HT1080 (cell line): ENCODE measurements at regions not wholly inside any gene's neighbourhood (a gene's known extent, or its start where the extent isn't known, plus 50 kb on each side); places are given as distances from the start of the nearest gene placed in this dataset.

Experiments
- DNase-seq: peaks from one replicate; pipeline ENCODE4 v3.0.0-alpha.2; 2015; ENCODE audit warnings: low read depth

DNA sequence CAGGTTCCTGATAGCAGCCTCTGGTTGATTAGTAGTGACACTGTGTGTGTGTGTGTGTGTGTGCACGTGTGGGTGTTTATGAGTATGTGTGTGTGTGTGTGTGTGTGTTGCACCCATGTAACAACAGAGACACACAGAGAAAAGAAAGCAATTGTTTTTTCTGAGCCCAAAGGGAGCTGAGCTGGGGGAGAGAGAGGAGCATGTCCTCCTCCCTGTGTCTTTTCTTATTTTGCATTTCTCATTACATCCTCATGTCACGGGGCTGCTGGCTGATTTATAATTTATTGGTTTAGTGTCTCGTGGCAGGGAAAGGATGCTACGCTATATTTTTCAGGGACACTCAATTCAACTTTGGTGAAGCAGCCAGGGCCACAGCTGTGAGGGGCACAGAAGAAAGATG is 511.4 kb downstream of the BCOR start:
- no peak for DNase-seq

DNA sequence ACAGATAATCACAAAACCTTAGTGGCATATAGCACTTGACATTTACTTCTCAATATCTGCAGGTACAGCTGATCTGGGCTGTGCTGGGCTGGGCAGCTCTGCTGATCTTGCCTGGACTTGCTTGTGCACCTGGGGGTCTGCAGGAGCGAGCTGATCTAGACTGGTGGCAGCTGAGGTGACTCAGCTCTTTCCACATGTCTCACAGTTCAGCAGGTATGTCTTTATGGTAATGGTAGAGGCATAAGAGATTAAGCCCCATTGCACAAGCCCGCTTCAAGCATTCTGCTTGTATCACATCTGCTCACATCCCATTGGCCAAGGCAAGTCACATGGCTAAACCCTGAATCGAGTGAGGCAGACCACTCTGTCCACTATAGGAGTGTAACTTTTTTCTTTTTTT is 506.7 kb downstream of the BCOR start:
- DNase-seq, result no peak

DNA sequence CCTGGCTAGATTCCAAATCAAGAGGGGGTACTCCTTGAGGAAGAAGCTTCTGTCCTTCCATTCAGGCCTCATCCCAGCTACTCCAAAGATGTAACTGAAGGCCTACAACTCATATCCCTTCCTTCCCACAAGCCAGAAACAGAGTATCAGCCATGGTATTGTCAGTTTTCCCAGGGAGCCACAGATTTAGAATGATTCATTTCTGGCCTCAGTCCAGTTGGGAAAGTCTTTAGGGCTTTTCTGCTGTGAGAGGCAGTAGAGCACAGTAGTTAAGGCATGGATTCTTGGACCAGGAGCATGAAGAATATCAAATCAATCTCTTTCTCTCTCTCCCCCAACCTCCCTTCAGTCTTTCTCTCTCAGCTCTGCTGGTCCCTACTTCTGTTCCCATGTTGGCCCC is 505.0 kb downstream of the BCOR start:
- DNase-seq, result no peak

DNA sequence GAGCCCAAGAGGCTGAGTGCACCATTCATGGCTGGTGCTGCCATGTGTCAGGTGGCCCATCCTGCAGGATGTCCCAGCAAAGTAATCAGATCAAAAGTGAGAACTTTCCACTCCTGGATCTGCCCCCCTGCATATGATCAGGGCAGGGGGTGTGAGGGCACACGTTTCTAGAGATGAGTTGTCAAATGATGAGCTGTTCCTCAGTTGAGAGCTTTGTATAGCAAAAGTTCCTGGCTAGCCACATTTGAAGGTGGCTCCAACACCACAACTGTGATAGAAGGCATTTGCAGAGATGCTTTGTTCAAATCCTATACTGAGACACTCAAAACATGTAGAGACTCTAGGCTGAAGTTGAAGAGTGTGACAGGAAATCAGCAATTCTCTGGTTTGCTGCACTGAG is 501.8 kb downstream of the BCOR start:
- DNase-seq, result no peak

DNA sequence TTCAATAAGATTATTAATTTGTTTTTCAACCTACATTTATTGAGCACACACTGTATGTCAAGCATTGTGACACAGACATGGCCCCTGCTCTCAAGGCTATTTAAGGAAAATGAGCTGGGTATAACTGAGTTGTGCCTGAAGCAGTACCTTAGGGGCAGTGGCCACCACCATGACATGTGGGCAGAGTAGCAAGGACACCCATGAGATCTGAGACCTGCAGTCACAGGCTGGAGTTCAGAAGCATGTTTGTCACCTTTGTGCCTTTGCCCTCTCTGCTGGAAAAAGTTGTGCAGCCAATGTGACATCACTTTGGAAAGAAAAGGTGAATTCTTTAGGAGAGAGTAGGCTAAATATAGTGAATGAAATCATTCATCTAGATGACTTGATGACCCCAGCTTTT is 501.3 kb downstream of the BCOR start:
- no peak for DNase-seq

DNA sequence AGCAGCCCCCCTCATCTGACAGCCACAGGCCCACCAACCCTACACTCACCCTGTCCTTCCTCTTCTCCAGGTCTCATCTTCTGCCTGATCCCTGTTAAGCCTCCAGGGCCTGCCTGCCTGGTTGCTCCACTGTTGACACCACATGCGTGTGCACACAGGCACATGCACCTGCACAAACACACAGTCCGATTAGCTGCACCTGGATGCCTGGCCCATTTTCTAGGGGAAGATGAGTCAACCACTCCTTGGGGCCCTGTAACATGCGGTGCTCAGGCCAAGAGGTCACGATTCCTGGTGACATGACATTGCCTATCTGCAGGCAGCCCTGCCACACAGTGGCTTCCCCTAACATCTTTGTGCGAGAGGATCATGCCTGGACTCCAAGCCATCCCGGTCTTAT is 498.4 kb downstream of the BCOR start:
- no peak for DNase-seq

DNA sequence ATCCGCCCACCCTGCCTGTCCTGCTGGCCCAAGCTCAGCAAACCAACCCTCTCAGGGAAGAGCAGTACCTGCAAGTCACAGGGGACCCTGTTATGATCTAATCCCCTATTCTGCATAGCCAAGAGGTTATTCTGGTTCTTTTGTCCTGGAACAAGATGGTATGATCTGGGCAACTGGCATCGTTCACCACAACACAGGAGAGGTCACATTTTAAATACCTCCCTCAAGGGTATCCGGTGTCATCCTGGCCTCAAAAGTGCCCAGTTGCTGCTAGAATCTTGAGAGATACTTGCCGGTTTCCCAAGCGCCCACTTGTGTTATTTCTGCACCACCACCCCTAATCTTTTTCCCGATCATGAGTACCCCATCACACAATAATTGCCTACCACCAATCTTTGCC is 497.5 kb downstream of the BCOR start:
- no peak for DNase-seq

DNA sequence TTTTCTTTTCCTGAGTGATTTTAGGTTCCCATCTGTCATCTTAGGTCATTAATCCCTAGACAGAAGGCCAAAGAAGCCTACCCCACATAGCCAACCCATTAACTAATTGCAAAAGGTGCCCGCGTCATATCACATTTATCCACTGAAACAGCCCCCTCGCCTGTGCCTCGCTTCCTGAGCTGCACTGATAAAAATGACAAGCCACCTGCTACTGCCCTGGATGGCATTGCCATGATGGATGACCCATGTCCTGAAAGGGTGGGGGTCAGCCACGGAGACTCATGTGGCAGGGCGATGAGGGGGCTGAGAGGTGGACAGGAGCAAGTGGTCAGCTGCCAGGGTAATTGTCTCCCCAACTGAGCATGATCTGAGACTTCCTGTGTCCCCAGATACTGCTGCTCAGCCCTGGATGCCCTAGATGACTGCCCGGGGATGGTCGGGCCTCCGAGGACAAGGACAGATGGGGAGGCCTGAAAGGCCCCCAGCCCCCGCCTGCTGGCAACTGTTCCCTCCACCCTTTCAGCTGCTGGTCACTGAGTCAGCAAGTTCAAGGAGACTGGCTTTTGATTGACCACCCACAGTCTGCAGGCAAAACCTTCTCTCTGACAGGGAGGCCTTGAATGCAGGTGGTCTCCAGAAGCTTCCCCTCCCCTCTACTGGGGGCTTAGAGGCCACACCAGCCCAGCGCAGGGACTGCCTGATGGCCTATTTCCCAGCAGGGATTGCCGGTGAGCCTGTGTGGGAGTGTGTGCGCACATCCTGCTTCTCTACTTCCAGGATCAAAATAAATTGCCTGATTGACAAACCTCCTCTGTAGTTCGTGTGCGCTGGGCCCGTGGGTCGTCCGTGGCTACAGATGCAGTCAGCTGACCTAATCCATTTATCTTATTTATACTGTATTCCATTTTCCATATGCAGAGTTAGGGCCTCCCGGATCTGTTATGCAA is 496.3 kb downstream of the BCOR start:
- DNase-seq, result no peak

DNA sequence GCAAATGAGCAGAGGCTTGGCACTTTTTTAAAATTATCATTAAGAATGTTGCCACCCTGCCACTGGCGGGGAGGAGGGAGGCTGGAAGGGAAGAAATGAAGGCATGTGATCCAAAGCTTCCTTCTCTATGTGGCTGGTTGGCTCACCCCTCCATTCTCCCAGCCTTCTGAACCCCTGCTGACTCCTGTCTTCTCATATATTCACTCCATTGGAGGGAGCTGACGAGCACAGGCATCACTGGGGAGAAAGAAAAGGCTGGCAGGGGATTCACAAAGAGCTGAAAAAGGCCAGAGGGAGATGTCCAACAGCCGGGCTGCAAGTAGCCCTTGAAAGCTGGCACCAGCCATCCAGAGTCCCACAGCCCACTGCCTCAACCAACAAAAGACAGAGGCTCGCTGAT is 495.6 kb downstream of the BCOR start:
- no peak for DNase-seq

DNA sequence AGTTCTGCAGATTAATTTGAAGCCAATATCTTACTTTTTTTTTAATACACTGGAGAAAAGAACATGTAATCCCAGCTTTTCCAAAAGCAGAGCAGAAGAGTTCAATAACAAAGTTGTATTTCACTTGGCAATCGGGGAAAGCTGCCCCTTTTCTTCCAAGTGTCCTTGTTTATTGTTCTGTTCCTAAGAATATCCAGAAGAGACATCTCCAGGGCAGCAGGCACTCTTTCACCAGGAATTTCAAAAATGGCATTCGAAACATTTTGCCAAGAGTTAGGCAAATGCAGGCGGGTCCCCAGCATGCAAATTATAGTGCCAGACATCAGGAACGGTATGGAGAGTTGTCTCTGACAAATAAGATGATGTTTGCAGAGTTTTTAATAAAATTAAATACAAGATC is 494.5 kb downstream of the BCOR start:
- DNase-seq, result no peak

DNA sequence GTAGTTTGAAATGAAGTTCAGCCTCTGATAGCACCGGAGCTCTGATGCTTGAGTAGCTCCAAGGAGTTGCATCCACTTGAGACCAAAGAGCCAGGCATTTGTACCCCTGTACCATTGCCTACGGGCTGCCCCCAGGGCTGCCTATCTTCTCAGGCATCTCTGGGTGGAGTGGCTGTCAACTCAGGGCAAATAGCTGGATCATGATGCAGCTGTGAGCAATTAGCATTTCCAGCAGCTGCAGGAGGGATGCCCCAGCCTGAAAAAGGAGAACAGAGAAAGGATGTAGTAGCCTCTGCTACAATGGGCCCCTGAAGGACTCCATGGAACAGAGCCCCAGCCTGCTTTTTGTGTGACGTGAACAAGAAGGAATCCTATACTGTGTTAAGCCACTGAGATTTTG is 492.6 kb downstream of the BCOR start:
- no peak for DNase-seq

DNA sequence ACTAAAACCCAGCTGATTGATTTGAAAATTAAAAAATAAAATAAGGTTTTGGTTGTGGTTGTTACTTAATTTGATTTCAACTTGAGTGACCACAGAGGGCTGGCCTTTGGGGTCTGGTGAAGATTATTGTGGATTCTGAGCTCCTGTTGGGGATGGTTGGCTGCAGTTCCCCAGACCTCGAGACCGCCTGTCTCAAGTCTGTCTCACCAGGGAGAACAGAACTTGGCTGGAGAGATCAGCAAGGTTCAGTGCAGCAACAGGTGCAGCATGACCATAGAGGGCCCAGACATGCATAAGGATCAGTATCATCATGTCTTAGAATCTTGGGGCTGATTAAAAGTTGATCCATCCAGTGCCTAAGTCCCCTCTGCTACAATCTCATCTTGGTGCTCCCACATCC is 491.9 kb downstream of the BCOR start:
- no peak for DNase-seq

DNA sequence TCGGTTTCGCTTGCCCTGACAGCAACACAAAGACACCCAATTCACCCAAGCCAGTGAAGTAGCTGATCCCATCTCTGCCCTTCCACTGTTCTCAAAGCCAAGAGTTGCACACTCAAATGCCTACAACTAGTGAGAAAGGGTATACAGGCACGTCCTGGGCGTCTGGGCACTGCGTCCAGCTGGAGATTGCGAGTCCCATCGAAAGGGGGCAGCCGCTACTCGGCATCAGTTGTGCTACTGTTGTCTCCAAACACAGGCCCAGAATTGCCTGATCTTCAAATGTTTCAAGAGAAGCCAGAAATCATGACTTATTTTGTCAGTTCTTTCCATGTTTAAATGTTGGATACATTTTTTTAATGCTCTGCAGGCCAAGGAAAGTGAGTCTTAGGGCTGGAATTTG is 487.8 kb downstream of the BCOR start:
- peak; percentile 9 for DNase-seq

DNA sequence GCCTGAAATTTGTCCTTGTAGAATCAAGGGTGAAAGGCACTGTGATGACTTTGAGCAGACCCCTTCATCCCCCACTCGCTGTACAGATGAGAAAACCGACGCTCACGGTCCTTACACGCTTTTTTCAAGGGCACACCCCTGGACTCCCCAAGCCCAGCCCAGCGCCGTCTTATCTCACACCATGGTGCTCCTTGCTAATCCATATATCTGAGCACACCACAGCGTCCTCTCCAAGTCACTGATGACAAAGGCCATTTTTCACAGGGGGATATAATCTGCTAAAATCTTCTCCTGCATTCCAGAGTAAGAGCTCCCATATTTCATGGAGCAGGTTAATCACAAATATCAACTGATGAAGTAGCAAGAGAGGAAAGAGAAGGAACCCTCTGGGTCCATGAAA is 486.3 kb downstream of the BCOR start:
- no peak for DNase-seq

DNA sequence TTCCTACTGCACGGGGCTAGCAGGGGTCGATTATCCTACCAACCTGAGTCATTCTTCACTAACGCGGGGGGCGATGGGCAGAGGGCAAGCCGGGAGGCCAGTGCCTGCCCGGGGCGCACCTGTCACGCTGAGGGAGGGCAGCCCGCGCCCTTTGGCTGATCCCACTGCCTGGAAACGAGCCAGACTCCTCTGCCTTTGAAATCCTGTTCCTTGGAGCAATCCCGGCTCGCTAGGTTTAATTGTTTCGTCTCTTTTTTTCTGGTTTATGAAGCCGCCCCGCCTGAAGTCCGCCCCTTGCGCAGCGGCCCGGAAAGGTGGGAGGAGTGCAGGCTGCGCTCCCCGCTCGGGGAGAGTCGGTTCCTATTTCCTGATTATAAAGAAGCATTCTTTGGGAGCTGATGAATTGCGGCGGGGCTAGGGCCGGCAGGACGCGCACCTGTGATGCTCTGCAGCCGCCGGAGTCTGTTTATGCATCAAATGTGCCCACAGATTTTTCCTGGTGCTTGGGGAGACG is 484.2 kb downstream of the BCOR start:
- DNase-seq, result no peak

DNA sequence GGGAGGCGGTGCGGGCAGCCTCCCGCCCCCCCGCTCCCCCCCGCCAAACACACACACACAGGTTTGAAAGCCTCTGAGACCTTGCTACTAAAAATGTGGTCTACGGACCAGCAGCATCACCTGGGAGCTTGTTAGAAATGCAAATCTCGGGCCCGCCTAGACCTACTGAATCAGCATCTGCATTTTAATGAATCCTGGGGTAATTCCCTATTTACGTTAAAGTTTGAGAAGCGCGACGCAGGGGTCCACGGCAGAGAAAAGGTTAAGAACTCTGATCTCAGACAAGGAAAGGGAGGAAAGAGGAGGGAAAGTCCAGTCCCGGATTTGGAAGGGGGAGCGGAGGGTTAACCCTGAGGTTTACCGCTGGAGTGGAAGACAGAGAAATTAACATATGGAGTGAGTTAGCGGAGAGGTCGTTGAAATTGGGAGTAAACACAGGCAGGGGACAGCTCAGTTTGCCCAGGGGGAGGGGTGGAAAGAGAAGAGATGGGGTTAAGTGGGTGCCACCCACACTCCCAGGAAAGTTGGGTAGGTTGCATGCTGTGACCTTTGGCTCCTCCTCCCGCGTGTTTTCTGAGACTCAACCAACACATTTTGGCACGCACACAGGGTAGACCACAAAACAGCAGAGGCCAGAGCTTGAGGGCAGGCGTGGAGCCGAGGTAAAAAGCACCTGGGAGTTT is 483.6 kb downstream of the BCOR start:
- DNase-seq, result no peak

DNA sequence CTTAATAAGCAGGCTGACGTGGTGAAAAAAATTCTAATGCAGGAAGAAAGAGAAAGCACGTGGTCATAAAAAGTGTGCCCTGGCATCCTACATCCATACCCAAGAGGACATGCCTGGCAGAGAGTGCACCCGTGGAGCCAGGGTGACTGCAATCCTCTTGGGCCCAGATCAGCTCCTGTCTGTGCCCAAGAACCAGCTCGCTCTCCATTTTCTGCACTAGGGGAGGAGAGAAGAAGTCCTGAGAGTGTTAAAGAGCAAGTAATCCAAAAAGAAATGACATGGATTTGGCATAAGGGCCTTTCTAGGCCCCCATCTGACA is 483.1 kb downstream of the BCOR start:
- no peak for DNase-seq

DNA sequence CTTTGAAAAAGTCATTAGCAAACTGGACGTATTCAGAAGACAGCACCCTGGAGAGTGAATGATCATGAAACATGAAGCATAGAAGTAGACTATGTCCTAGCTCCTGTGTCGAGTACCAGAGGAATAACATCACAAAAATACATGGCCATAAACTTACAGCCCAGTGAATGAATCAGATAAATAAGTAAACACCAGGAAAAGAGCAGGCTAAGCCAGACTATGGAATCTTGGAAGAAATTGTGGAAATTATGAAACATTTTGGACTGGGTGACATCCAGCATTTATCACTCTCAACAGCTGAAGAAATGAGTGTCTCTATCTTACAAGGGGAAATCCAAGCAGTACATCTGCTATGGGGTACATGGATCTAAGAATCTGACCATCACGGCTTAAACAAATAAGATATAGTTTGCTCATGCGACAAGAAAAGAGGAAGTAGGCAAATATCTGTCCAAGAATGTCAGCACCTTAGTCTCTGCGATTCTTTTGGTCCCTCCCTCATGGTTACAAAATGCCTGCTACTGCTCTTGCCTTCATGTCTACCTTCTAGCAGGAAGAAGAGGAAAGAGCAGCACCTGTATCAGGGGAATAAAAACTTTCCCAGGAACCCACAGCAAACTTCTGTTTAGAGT is 481.5 kb downstream of the BCOR start:
- no peak for DNase-seq

DNA sequence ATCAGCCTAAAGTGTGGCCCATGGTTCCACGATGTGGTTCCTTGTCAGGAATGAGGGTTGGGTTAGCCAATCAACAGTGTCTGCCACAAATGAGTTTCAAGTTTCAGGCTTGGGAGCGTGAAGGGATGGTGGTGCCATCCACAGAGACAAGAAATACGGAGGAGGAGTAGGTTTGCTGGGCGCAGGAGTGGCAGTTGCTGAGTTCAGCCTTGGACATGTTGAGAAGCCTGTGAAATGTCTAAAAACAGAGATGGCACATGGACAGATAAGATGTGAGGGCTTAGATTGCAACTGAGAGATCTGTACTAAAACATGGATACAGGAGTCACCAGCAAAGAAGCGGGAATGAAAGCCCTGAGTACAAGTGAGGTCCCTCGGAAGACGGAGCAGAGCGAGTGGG is 481.0 kb downstream of the BCOR start:
- DNase-seq, result no peak

DNA sequence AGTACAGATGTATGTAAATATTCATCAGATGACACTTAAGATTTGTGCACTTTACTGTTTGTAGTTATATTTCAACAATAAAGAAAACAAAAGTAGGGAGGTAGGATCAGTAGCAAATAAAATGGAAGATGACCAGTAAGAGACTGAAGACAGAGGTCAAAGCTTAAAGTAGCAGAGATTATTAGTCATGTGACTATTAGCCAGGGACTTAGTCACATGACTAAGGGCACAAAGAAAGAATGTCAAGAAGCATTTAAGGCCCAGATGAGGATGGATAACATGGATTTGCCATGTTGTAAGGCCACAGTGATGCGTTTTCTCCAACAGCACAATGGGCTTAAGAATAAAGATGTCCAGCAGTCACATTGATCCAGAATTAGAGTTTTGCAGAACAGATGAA is 479.6 kb downstream of the BCOR start:
- DNase-seq, result no peak

DNA sequence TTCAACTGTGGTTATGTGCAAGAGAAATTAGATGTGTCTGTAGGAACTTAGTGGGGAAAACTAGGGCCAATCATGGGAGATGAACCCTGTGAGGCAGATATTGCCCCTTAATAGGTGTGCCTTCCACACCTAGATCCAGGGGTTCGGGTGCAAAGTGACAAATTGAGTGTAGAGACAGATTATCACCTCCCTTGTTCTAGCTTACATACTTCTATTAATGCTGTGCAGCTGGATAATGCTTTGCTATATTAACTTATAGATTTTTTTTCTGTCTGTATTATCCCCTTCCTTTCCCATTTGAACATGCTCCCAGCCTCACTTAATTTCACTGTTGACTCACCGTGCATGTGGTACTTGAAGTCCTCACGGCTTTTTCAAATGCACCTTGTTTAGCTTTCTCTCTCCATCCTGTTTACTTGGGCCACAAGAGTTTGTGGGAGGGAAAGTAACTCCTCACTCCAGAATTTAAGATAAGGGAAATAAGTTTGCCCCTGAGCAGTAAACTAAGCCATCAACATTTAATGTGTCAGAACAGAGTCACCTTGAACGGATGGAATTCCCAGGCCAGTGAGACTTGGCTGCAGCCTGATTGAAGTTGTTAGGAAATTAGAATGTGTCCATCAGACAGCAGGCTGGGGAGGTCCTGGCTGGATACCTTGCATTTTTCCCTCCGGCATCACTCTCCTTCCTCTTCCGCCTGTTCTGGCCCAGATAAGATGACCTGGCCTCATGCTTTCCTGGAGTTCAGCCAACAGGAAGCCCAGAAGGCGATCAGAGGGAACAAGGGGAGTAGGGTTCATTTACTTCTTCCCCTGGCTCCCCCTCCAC is 478.4 kb downstream of the BCOR start:
- no peak for DNase-seq

DNA sequence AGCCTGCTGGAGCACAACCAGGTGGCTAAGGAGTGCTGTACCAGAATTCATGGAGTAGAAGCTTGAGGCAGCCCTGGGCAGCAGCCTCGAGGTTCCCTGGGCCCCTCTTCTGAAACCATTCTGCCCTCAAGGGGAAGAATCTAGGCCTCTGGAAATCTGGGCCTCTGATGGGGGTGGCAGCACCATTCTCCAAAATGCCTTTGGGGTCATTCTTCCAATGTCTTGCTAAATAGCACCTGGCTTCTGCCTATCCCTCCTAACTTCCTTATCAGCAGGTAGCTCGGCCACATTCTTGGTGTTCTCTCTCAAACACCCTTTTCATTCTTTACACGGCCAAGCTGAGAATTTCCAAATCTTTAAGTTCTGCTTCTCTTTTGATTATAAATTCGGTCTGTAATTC is 473.6 kb downstream of the BCOR start:
- DNase-seq, result no peak
